AG08396 (cell line): ENCODE measurements at regions not wholly inside any gene's neighbourhood (a gene's known extent, or its start where the extent isn't known, plus 50 kb on each side); places are given as distances from the start of the nearest gene placed in this dataset.

Source experiments
- DNase-seq: peaks from one replicate; pipeline ENCODE4 v3.0.0; 2012; ENCODE audit warnings: low spot score, mixed read lengths

DNA sequence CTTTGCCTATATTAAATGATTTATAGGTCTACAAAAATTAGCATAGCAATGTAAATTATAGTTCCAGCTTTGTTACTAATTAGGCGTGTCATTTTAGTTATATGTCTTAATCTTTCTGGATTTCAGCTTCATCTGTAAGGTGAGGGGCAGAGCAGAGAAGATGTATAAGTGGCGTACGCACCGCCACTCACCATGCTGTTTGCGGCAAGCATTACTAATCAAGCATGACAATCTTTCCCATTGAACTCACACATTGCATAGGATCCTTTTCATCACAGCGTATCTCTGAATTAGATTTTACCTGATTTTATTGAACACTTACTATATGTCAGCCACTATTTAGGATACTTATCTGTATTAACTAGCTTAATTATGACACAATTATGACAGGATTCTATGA is 183.6 kb upstream of the DLGAP1 start:
- no peak for DNase-seq

DNA sequence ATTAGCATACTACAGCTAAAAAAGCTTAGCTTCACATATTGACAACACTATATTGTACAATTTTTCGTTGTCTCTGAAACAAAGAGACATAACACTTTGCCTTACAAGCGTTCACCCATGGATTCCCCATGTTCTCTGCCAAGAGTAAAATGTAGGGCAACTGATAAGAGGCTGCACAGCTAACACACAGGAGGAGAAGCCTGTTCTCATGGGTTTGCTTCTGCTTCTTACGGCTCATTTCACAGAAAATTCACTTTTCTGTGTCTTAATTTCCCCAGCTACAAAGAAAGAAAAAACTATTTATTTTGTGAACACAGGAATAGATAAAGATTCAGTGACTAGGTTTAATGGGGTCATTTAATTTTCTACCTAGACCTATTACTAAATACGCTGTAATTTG is 182.8 kb upstream of the DLGAP1 start:
- DNase-seq, result no peak

DNA sequence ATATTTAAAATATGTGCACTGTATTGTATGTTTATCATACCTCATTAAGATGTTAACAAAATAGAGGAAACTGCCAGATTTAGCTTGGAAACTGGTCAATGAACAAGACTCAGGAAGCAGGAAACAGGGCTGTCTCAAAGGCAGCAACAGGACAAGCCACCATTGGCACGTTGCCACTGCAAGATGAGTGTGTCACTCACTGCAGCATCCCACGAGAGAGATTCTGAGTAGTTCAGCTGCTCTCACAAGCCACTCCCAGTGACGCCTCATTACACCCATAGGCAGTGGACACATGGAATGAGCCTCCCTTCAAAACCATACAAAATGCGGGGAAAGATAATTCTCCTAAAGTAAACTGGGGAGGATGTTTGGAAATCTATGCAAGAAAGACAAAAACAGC is 181.9 kb upstream of the DLGAP1 start:
- no peak for DNase-seq

DNA sequence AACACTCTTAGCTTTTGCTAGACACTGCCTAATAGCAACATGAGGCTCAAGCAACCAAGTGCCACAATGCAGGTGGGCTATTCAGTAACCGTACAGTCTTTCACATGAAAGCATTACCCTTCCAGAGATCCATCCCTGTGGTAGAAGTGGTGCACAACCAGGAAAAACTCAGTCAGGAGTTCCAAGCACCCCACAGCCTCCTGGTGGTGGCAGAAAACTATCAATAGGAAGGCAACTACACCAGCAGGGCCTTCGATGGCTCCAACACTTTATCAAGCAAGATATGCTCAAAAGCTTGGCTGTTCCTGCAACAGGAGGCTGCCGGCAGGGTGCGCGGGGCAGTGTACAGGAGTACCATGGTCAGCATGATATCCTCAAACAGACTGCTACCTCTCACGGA is 176.1 kb upstream of the DLGAP1 start:
- no peak for DNase-seq

DNA sequence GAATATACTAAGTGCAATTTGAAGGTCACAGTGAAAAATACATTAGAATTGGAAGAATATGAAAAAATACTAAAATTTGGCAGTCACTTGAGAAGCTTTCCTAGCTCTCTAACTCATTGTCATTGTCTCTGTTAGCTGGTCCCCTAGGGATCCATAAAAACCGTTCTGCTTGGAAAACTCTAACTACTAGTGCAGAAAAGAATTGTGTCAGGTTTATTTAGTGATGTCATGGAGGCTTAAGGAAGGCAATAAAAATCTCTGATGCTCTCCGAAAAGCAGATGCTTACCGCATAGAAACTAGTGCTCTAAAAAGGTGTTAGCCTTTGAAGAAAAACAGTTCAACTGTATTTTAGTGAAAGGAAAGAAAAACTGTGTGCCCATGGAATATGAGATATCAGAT is 150.1 kb upstream of the DLGAP1 start:
- DNase-seq, result no peak

DNA sequence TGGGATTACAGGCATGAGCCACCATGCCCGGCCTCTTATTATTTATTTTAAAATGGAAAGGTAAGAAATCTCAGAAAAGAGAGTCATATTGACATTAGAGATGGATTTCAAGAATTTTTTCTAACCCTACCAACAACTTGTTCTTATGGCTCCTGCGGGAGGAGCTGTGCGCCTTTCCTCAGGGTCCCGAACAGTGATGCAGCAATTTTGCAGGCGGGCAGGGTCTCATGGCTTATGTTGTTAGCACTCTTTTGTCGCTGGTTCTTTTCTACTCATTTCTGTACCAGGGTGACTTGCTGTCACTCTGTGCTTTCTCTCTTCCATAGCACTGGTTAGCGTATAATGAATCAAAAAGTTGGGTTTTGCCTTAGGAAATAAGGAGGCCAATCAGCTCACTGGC is 148.8 kb upstream of the DLGAP1 start:
- DNase-seq, result no peak

DNA sequence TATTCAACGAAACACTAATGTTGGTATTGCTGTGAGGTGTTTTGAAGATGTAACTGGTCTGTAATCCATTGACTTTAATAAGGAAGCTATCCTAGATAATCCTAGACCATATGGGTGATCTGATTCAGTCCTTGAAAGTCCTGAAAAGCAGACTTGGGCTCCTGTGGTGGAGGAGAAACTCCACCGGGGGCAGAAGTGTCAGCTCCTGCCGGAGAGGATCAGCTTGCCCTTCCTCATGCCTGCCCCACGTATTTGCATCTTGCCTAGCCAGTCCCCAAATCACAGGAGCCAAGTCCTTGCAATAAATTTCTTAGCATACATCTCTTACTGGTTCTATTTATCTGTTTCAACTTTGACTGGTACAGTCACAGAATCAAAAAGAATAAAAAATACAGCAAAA is 144.2 kb upstream of the DLGAP1 start:
- DNase-seq, result no peak

DNA sequence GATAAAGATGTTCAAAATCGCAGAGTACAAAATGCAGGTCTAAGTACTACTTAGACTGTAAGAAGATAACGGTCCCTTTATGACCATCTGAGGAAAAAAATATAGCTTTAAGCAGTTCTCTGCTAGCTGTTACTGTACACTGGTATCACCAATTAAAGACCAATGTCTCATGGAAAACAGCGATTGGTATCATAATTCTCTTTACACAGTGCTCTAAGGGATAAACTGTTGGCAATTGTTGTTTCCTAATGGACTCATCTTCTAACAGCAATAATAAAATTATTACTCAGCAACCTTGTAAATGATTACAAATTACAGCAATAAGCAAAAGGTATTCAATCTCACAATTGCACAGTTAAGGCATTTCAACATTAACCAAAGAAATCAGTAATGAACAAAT is 142.2 kb upstream of the DLGAP1 start:
- no peak for DNase-seq

DNA sequence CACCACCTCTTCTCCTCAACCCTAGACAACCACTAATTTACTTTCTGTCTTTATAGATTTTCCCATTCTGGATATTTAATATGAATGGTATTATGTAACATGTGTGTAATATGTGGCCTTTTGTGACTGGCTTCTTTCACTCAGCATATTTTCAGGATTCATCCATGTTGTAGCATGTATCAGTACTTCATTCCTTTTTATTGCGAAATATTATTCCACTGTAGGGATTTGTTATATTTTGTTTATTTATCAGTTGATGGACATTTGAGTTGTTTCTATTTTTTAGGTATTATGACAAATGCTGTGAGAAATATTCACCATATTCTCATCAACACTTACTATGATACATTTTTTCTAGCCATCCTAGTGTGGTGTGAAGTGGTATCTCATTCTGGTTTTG is 138.8 kb upstream of the DLGAP1 start:
- DNase-seq, result no peak

DNA sequence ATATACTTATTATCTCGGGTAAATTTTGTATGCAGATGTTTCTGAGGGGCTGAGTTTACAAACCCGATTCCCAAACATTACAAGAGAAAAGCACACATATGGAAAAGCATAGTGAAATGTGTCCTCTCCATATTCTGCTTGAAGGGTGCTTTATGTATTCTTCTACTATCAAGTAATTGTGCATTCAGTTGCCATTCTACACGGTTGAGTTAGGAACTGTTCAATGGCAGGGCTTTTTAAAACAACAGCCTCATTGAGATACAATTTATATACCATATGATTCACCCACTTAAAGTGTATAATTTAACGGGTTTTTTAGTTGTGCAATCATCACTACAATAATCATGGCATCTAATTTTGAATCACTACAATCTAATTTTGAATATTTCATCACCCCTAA is 138.4 kb upstream of the DLGAP1 start:
- no peak for DNase-seq

DNA sequence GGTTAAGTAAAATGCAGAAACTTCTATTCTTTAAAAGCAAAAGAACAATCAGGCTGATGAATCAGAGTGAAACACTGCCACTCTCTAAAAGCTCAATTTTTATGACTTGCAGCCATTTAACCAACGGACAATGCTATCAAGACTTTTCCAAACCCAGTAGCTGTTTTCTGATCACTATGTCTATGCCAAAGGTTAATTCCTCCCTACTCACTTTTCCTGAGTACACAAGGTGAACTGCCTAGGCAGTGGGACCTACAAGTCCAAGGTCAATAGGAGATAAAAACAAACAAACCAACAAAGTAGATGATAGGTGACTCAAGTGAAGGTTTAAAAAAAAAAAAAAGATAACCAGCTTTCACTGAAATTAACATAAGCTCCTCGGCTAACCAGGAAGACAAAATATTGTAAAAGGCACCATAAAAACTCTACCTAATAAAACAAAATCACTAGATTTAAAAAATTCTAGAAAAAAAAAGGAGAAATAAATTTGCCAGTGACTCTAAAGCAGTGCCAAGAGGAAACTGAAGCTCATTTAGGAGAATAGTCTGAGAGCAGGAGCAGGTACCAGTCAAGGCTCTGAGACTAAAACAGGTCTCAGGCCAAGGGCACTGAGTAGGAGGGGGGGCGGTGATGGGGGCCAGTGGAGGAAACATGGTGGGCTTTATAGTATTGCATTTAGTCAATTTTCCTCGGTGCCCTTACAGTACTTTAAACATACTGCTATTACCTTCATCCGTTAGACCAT is 134.1 kb upstream of the DLGAP1 start:
- no peak for DNase-seq

DNA sequence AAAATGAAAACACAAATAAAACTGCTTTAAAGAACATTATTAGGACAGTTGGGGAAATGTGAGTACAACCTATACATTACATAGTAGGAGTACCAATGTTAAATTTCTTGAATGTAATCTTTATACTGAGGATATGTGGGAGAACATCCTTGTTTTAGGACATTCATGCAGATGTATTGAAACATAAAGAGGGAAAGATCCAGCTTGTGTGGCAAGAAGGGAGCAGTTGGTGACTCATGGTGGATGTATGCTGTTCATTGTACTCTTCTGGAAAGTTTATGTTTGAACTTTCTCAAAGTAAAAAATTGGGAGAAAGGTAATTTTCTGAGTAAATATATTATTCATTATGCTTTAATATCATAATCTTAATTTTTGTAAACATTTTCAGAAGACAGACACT is 132.1 kb upstream of the DLGAP1 start:
- DNase-seq, result no peak

DNA sequence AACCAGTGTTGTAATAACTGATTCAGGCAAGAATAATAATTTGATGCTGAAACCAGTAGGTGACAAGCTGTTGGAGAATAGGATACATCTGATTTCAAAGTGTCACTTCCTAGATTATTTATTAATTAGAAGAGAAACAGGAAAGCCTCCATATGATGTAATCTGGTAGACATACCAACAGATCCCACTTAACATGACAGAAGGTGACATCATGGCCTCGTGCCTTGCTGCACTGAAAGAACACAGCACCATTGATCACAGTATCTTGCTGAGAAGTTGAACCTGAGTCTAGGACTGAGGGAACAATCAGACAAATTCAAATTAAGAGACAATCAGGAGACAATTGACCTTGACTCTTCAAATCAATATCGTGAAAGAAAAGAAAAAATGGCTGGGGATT is 131.6 kb upstream of the DLGAP1 start:
- DNase-seq, result no peak

DNA sequence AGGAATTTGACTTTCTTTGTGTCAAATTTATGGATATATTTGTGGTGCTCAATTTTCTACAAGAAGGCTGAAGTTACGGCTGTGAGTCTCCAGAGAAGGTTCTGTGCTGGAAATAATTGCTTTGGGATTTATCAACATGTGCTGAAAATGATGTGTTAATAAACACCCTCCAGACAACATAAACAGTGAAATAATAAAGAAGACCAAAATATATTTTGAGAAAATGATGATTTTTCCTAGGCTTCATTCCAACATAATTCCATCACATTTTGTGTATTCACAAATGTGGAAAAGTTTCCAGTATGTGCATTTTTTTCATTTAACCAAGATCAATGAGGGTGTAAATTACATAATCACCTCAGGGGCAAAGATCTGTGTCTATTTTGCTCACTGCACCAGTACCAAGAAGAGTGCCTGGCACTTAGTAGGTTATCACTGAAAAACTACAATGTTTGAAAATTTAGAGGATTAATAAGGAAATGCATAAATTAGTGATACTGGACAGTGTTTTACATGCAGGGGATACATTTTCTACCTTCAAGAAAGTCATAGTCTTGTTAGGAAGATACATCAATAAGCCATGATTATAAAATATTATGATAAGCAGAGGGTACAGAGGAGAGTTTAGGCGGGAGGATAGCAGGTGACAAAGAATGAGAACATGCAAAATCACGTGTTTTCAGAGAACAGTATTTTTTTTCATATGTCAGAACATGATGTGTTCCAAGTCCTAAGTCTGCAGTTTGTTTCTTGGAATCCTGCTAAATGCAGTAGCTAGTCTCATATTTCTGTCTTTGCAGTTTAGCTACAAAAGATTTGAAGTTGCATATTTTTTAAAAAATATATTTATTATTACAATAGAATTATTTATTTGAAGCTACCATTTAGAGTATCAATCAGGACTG is 127.6 kb upstream of the DLGAP1 start:
- DNase-seq, result no peak

DNA sequence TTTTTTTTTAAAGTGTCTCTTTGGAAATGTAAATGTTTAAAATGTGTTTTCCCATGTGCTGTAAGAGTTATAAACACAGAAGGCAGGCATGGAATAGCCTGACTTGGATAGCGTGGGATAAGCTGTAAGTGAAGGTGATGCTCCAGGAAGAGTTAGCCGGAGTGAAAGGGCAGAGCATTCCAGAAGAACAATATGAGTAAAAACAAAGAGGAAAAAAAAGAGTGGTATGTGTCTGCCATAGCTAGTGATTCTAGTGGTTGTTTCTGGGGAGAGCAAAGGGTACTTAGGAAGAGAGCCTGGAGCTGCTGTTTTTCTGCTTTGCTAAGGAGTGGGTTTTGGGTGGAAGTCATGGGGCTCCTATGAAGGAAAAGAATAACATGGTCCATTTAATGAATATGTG is 126.9 kb upstream of the DLGAP1 start:
- DNase-seq, result no peak

DNA sequence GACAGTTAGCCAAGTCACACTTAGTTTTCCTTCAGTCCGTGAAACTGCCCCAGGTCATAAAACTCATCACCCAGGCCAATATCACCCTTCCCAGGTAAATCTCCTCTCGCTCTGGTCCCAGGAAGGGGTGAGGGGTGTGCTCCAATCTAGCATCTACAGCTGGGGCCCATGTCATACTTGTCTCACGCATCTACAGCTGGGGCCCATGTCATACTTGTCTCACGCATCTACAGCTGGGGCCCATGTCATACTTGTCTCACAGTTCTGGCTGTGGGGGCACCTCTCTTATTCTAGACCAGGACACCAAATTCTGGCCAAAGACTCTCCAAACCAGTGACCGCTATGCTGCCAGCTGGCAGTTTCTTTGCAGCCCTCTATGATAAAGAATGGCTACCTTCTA is 123.3 kb upstream of the DLGAP1 start:
- DNase-seq, result no peak

DNA sequence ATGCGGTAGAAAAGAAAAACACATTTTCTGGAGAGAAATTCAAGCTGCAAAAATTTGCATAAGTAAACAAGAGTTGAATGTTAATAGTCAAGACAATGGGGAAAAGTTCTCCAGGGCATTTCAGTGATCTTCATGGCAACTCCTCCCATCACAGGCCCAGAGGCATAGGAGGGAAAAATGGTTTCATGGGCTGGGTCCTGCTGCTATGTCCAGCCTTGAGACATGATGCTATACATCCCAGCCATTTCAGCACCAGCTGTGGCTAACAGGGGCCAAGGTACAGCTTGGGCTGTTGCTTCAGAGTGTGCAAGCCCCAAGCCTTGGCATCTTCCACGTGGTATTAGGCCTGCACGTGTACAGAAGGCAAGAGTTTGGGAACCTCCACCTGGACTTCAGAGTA is 118.6 kb upstream of the DLGAP1 start:
- DNase-seq, result no peak

DNA sequence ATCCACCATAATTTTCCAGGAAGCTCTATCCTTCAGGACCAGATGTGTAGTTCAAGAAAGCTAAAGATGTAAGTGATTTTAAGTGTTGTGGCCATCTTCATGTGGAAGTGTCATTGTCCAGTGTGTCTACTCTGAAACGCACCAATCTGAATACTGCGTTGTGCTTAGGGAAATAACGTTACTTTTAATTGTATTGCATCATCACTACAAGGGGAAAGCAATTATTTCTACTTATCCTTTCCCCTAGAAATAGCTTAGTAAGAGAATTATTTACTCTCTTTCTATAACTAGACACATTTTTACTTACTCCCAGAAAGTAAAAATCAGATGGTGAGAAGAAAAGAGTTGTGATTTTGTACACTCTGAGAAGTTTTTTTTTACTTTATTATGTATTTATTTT is 102.4 kb upstream of the DLGAP1 start:
- no peak for DNase-seq

DNA sequence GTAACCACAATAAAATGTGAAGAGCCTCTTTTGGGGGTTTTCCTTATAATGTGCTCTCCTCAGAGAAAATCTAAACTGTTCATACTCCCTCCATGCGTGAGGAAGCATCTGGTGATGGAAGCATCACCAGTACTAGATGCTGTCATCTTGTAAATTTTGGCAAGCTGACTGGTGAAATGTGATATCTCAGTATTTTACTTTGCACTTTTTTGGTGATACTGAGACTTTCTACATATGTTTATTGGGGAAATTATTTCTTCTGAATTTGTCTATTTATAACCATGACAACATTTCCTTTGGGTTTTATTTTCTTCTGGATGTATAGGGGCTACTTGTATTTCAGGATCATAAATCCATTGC is 95.9 kb upstream of the DLGAP1 start:
- no peak for DNase-seq

DNA sequence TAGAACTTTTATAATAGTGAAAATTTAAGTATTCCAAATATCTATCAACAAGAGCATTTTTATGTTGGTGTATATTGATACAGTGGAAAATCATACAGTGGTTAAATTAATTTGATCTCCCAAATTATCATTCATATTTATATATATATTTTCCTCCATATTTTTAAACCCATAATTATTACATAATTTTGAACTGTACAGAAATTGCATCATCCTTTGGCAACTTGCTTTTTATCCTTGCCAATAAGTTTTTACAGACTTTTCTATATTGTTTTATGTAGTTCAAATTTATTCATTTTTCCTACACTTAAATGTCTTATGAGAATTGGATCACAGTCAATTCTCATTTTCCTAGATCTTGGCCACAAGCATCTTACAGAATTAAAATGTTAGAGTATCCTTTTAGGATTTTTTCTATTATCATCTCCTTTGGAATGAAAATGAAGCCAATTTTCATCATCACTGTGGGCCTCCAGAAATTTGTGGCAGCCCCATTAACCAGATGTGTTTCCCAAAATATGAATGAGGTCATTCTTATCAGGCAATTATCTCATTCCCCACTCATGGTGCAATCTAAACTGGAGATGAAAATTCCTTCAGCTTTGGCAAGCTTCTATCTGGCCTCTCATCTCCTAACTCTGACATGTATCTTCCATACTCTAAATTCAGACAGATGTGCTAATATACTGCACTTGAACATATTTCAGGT is 94.2 kb upstream of the DLGAP1 start:
- DNase-seq, result no peak

DNA sequence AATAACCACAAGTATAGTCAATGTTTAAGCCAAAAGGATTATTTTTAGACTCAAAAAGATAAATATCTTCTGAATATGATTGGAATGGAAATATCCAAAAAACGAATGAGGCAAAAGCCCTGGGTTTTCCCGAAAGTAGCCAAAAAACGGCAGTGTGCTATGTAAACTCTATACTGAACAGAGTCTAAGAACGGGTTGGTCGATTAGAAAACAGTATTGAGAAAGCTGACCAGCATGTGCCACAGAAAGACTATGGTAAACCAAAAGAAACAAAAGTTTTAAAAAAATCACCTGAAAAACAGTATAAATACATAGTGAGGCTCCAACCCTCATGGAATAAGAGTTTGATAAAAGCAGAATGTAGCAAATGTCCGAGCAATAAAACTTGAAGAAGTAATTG is 92.0 kb upstream of the DLGAP1 start:
- no peak for DNase-seq

DNA sequence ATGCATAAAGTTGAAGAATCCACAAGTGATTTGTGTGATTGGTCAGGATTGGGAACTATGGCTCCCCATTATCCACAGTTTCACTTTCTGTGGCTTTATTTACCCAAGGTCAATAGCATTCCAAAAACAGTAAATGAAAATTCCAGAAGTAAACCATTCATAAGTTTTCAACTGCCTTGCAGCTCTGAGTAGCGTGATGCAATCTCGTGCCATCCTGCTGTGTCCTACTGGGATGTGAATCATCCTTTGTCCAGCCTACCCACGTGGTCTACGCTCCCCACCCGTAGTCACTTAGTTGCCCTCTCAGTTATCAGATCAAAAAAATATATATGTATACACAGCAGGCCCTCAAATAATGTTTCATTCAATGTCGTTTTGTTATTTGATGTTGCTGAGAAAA is 89.0 kb upstream of the DLGAP1 start:
- DNase-seq, result no peak

DNA sequence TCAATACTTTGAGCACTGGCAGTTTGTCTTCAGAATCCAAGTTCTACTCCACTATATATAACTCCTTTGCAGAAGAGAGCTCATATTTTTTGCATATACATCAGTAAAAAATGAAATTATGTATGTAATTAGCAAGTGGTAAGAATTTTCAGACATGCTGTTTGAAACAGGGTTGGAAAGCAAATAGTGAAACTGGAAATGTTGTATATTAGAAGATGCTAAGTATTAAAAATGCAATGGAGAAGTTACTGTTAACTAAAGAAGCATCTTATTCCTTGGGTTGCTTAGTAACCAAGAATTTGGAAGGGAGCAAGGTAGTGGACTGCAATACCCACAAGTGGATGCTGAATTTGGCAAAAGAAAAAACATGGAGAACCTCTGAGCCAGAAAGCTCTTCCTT is 88.6 kb upstream of the DLGAP1 start:
- no peak for DNase-seq
